Pancreas (tissue), 10 donors: ENCODE measurements at regions not wholly inside any gene's neighbourhood (a gene's known extent, or its start where the extent isn't known, plus 50 kb on each side); places are given as distances from the start of the nearest gene placed in this dataset.

Experiments
- ATAC-seq, 4 donors: fragments of 200-7000 bp; cut with Tn5 transposase; one replicate each; pipeline versions ENCODE4 v1.8.0 to v1.9.1; 2020; ENCODE audit warnings: mild to moderate bottlenecking in 4 of 4, moderate library complexity in 4 of 4
- DNase-seq, 6 donors: peaks; one replicate each; pipeline ENCODE4 v3.0.0-alpha.2; 2020
- FAIRE-seq: peaks from 2 replicates; lab custom pipeline; 2012; peaks lifted over from hg19 to GRCh38; lab: Jason Lieb, UNC
- H3K27ac ChIP-seq, 4 donors: fragments of 200-600 bp; sonication (generic); 1 replicate in 3 of 4; 2 replicates in 1 of 4; pipeline versions ENCODE4 v1.5.0 to v1.8.0; 2020
- H3K27me3 ChIP-seq, 4 donors: fragments of 200-600 bp; one replicate each; pipeline ENCODE4 v1.8.0; 2021
- H3K36me3 ChIP-seq, 3 donors: fragments of 200-600 bp; sonication (generic) in 1 of 3; one replicate each; pipeline versions ENCODE4 v1.5.0 to v1.8.0; 2020 to 2021
- H3K4me1 ChIP-seq, 3 donors: fragments of 200-600 bp; one replicate each; pipeline ENCODE4 v1.8.0; 2021
- H3K4me3 ChIP-seq, 4 donors: fragments of 200-600 bp; sonication (generic) in 2 of 4; one replicate each; pipeline versions ENCODE4 v1.5.0 to v1.8.0; 2020 to 2021
- H3K9me3 ChIP-seq, 4 donors: fragments of 200-600 bp; one replicate each; pipeline ENCODE4 v1.8.0; 2021
- WGBS, 2 donors: extraction: QIAGEN DNeasy Blood & Tissue Kit; methylation state at CpG; one replicate each; pipeline ENCODE4 v1.1.7; 2013; 5-methylcytosine and 5-hydroxymethylcytosine counted together
- intact Hi-C, 3 donors: fragments of 100-400 bp; cut with DNase I; formaldehyde crosslinking; loops; one replicate each; pipeline versions ENCODE4 v1.11.1 to v1.14.2; 2022
- TF ChIP-seq, protein P1 (sequence below), 4 donors: fragments of 200-600 bp; sonication (generic) in 3 of 4; IDR thresholded peaks; one replicate each; pipeline versions ENCODE4 v1.5.0 to v1.8.0; 2021; ENCODE audit warnings: antibody characterized with exemption in 4 of 4
- donor health status: healthy with polysubstance abuse.
- donor health status: DM: no; HTN: no; CAD: no; lungs with moderate emphysema.
- donor health status: DM: no; HTN: no; CAD: no.
- donor health status: control.
- donor health status: control.
- donor health status: Bipolar disorder and iron deficiency.
- donor health status: DM: yes; HTN: yes; CAD: no.
- donor health status: DM: no; HTN: no; CAD: no.
- donor health status: DM: no; HTN: no; CAD: no.
- donor health status: DM: yes; HTN: yes; CAD: no.

- H3K4me3 ChIP-seq: no peak overlapping the region
- no peak for FAIRE-seq
- no peak overlapping the region for H3K27ac ChIP-seq
- no peaks in the 10 kb centered on the region for H3K27me3 ChIP-seq
- intact Hi-C loops: no loop called here
- TF ChIP-seq, protein P1, sequence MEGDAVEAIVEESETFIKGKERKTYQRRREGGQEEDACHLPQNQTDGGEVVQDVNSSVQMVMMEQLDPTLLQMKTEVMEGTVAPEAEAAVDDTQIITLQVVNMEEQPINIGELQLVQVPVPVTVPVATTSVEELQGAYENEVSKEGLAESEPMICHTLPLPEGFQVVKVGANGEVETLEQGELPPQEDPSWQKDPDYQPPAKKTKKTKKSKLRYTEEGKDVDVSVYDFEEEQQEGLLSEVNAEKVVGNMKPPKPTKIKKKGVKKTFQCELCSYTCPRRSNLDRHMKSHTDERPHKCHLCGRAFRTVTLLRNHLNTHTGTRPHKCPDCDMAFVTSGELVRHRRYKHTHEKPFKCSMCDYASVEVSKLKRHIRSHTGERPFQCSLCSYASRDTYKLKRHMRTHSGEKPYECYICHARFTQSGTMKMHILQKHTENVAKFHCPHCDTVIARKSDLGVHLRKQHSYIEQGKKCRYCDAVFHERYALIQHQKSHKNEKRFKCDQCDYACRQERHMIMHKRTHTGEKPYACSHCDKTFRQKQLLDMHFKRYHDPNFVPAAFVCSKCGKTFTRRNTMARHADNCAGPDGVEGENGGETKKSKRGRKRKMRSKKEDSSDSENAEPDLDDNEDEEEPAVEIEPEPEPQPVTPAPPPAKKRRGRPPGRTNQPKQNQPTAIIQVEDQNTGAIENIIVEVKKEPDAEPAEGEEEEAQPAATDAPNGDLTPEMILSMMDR (IDR thresholded peaks at IDR 0.05): no peak
- no peaks in the 10 kb centered on the region for H3K36me3 ChIP-seq
- no peak for ATAC-seq
- no peak for DNase-seq
- H3K9me3 ChIP-seq: no peaks in the 10 kb centered on the region
- WGBS, 2 donors: 49 to 64% methylated on average over 1 of the region's 1 CpG
- H3K4me1 ChIP-seq: no peaks in the 10 kb centered on the region
Measured at GRCh38 chr11:101215069-101215468, 85.5 kb upstream of the PGR start.

DNA sequence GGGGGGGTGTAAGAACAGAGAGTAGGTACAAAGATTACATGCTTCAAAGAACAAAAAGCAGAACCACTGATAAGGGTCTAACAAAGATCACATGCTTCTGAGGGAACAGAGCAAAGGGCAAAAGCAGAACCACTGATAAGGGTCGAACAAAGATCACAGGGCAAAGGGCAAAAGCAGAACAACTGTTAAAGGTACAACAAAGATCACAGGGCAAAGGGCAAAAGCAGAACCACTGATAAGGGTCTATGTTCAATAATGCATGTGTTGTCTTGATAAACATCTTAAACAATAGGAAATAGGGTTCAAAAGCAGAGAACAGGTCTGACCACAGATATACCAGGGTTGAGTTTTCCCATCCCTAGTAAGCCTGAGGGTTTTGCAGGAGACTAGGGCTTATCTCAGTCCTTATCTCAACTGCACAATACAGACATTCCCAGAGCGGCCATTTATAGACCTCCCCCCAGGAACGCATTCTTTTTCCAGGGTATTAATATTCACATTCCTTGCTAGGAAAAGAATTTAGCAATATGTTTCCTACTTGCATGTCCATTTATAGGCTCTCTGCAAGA is 81.9 kb upstream of the PGR start:
- Histone ChIP-seq H3K36me3 (no peaks in the 10 kb centered on the region), H3K9me3 (no peaks in the 10 kb centered on the region), H3K27ac (no peak overlapping the region), H3K4me1 (no peaks in the 10 kb centered on the region), H3K4me3 (no peak overlapping the region), H3K27me3 (no peaks in the 10 kb centered on the region)
- DNase-seq (no peak), FAIRE-seq (no peak), ATAC-seq (no peak)
- TF ChIP-seq, protein P1 (IDR thresholded peaks at IDR 0.05): no peak
- 56 to 61% methylated on average over 3 of the region's 3 CpGs for WGBS, 2 donors
- intact Hi-C loops: no loop called here

DNA sequence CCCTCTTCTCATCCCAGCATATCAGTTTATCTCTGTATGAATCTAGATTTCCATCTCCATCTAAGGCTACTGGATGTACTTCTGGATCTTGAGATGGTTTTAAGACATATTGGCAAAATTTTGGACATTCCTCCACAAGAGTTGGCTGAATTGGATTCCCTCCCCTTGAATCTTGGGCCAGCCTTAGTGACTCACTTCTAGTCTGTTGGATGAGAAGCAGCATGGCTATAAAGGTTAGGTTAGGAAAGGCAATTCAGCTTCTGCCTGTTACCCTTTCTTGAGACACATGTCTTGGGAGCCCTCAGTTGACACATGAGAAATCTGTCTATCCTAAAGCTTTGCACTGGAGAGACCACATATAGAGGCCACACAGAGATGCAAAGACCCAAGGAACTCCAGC is 73.0 kb upstream of the PGR start:
- no peak for FAIRE-seq
- Histone ChIP-seq H3K4me3 (no peak overlapping the region), H3K27me3 (no peaks in the 10 kb centered on the region), H3K9me3 (no peaks in the 10 kb centered on the region), H3K36me3 (no peaks in the 10 kb centered on the region), H3K27ac (no peak overlapping the region), H3K4me1 (no peaks in the 10 kb centered on the region)
- intact Hi-C loops: no loop called here
- DNase-seq: no peak
- ATAC-seq: no peak
- TF ChIP-seq, protein P1 (IDR thresholded peaks at IDR 0.05): no peak

GRCh38 chr11:101199416-101199815 is 69.8 kb upstream of the PGR start:
- Histone ChIP-seq H3K36me3 (no peaks in the 10 kb centered on the region), H3K27me3 (no peaks in the 10 kb centered on the region), H3K9me3 (no peaks in the 10 kb centered on the region), H3K4me3 (no peak overlapping the region), H3K27ac (no peak overlapping the region), H3K4me1 (no peaks in the 10 kb centered on the region)
- intact Hi-C loops: no loop called here
- ATAC-seq (no peak), DNase-seq (no peak), FAIRE-seq (no peak)
- TF ChIP-seq, protein P1 (IDR thresholded peaks at IDR 0.05): no peak
- WGBS, 2 donors: 52 to 60% methylated on average over 2 of the region's 2 CpGs

- Histone ChIP-seq H3K9me3 (no peaks in the 10 kb centered on the region), H3K36me3 (no peaks in the 10 kb centered on the region), H3K4me3 (no peak overlapping the region), H3K4me1 (no peaks in the 10 kb centered on the region), H3K27ac (no peak overlapping the region), H3K27me3 (no peaks in the 10 kb centered on the region)
- ATAC-seq (no peak), DNase-seq (no peak), FAIRE-seq (no peak)
- intact Hi-C loops: no loop called here
- WGBS, 2 donors: 28 to 45% methylated on average over 2 of the region's 2 CpGs
- TF ChIP-seq, protein P1 (IDR thresholded peaks at IDR 0.05): no peak
Measured at GRCh38 chr11:101195294-101195693, 65.7 kb upstream of the PGR start.
